CD4-positive, alpha-beta memory T cell (primary cell): ENCODE measurements at regions not wholly inside any gene's neighbourhood (a gene's known extent, or its start where the extent isn't known, plus 50 kb on each side); places are given as distances from the start of the nearest gene placed in this dataset.
A peak's percentile ranks its signal among the peaks of the same experiment; 100 is the strongest.
"Not testable (repeated sequence)": the region's sequence is repeated elsewhere in the genome, so short reads cannot be mapped to it uniquely, and the experiment has no call there.

ENCODE experiments used
- CTCF ChIA-PET: fragments of 350-600 bp; sonication (Branson Sonifier 250); formaldehyde crosslinking; loops from one replicate; lab custom pipeline; 2021; ENCODE audit warnings: inconsistent platforms; ENCODE audit not compliant: partially characterized antibody; lab: Charles Lee
- POLR2A ChIA-PET: fragments of 350-600 bp; sonication (Branson Sonifier 250); formaldehyde crosslinking; loops from one replicate; lab custom pipeline; 2021; ENCODE audit not compliant: partially characterized antibody; lab: Charles Lee
- DNase-seq, 5 donors: peaks; one replicate each; pipeline versions ENCODE4 v3.0.0 to v3.0.0-alpha.2; 2020 to 2022; ENCODE audit warnings: mixed read lengths in 1 of 5
- H3K27ac ChIP-seq: one replicate; pipeline ENCODE4 v1.7.0; 2013; ENCODE audit warnings: low read depth, low read length
- H3K27me3 ChIP-seq: 2 replicates; pipeline ENCODE4 v1.7.0; 2013; ENCODE audit warnings: mild to moderate bottlenecking, low read length, moderate library complexity; ENCODE audit not compliant: insufficient read depth
- H3K36me3 ChIP-seq: 2 replicates; pipeline ENCODE4 v1.7.0; 2013; ENCODE audit warnings: mild to moderate bottlenecking, low read length, moderate library complexity; ENCODE audit not compliant: insufficient read depth
- H3K4me1 ChIP-seq: 2 replicates; pipeline ENCODE4 v1.7.0; 2013; ENCODE audit warnings: mild to moderate bottlenecking, low read length, moderate library complexity; ENCODE audit not compliant: insufficient read depth
- H3K4me3 ChIP-seq, 2 donors: one replicate each; pipeline ENCODE4 v1.7.0; 2013; ENCODE audit warnings: low read length in 2 of 2, mild to moderate bottlenecking in 1 of 2
- H3K9me3 ChIP-seq, 2 donors: one replicate each; pipeline ENCODE4 v1.7.0; 2013; ENCODE audit warnings: low read length in 2 of 2, control low read depth in 1 of 2; ENCODE audit not compliant: control insufficient read depth in 1 of 2
- H3K27ac Mint-ChIP-seq, 7 donors: one replicate each; pipeline ENCODE4 v1.8.0; 2020 to 2021; ENCODE audit warnings: mixed read lengths in 7 of 7, mild to moderate bottlenecking in 6 of 7, inconsistent platforms in 3 of 7, moderate library complexity in 3 of 7
- H3K27me3 Mint-ChIP-seq, 2 donors: one replicate each; pipeline ENCODE4 v1.8.0; 2020 to 2021; ENCODE audit warnings: mixed read lengths in 2 of 2
- H3K36me3 Mint-ChIP-seq, 2 donors: one replicate each; pipeline ENCODE4 v1.8.0; 2020 to 2021; ENCODE audit warnings: mixed read lengths in 2 of 2, inconsistent platforms in 1 of 2, mild to moderate bottlenecking in 1 of 2
- H3K4me1 Mint-ChIP-seq, 4 donors: one replicate each; pipeline ENCODE4 v1.8.0; 2020 to 2021; ENCODE audit warnings: mixed read lengths in 4 of 4, mild to moderate bottlenecking in 1 of 4
- H3K4me3 Mint-ChIP-seq, 8 donors: one replicate each; pipeline ENCODE4 v1.8.0; 2020 to 2021; ENCODE audit warnings: mixed read lengths in 8 of 8, mild to moderate bottlenecking in 7 of 8, moderate library complexity in 6 of 8, inconsistent platforms in 3 of 8
- H3K9me3 Mint-ChIP-seq, 8 donors: one replicate each; pipeline ENCODE4 v1.8.0; 2020 to 2021; ENCODE audit warnings: mixed read lengths in 8 of 8, mild to moderate bottlenecking in 5 of 8, inconsistent platforms in 3 of 8, moderate library complexity in 1 of 8
- intact Hi-C: fragments of 100-400 bp; cut with micrococcal nuclease; formaldehyde crosslinking; loops from one replicate; pipeline ENCODE4 v1.15.1; 2023

GRCh38 chr19:14328406-14328805 is 52.8 kb upstream of the ADGRE5 start:
- Histone ChIP-seq H3K27me3 (no peaks in the 10 kb centered on the region), H3K27ac (no peak overlapping the region), H3K4me1 (peaks cover 3% of the 10 kb centered on the region), H3K9me3 (no peaks in the 10 kb centered on the region), H3K36me3 (no peaks in the 10 kb centered on the region), H3K4me3 (no peak overlapping the region)
- DNase-seq: no peak
- intact Hi-C loops: no loop called here
- peaks cover 0 to 3% (median 0%) of the 10 kb centered on the region in 8 donors for H3K9me3 Mint-ChIP-seq
- H3K4me1 Mint-ChIP-seq: peaks cover 0 to 2% (median under 1%) of the 10 kb centered on the region in 4 donors
- H3K4me3 Mint-ChIP-seq: no peak overlapping the region
- H3K27me3 Mint-ChIP-seq: no peaks in the 10 kb centered on the region
- no peaks in the 10 kb centered on the region for H3K36me3 Mint-ChIP-seq
- ChIA-PET POLR2A (no interaction called here), CTCF (interaction anchor here (0.6 to 1.0 kb wide), 2 partner anchors 11 to 25 kb away, joined by 3 read pairs; no protein-coding TSS in a partner anchor)
- H3K27ac Mint-ChIP-seq: no peak overlapping the region

- H3K27ac ChIP-seq, DNase-seq, H3K4me1 ChIP-seq, POLR2A ChIA-PET, H3K27me3 Mint-ChIP-seq, H3K36me3 Mint-ChIP-seq, H3K9me3 Mint-ChIP-seq, H3K27ac Mint-ChIP-seq, CTCF ChIA-PET, H3K4me1 Mint-ChIP-seq, H3K9me3 ChIP-seq, H3K4me3 ChIP-seq, H3K4me3 Mint-ChIP-seq, intact Hi-C loops, H3K36me3 ChIP-seq, H3K27me3 ChIP-seq: not testable (repeated sequence)
These were observed 54.2 kb upstream of the ADGRE5 start for GRCh38 chr19:14327061-14327460.

GRCh38 chr19:14325863-14326262 is 55.4 kb upstream of the ADGRE5 start:
- CTCF ChIA-PET: no interaction called here
- intact Hi-C loops: no loop called here
- H3K27ac Mint-ChIP-seq: no peak overlapping the region
- H3K27ac ChIP-seq: no peak overlapping the region
- H3K4me3 ChIP-seq: no peak overlapping the region
- no peak for DNase-seq
- H3K4me1 Mint-ChIP-seq: no peaks in the 10 kb centered on the region
- H3K4me3 Mint-ChIP-seq: no peak overlapping the region
- H3K27me3 ChIP-seq: no peaks in the 10 kb centered on the region
- H3K27me3 Mint-ChIP-seq: no peaks in the 10 kb centered on the region
- no peaks in the 10 kb centered on the region for H3K36me3 Mint-ChIP-seq
- no peaks in the 10 kb centered on the region for H3K36me3 ChIP-seq
- POLR2A ChIA-PET: no interaction called here
- H3K9me3 ChIP-seq: no peaks in the 10 kb centered on the region
- no peaks in the 10 kb centered on the region for H3K4me1 ChIP-seq
- H3K9me3 Mint-ChIP-seq: no peaks in the 10 kb centered on the region

GRCh38 chr19:14325134-14325533 is 56.1 kb upstream of the ADGRE5 start:
- intact Hi-C loops: no loop called here
- POLR2A ChIA-PET: no interaction called here
- CTCF ChIA-PET: interaction anchor here (1.7 kb wide), 1 partner anchor 23 kb away, joined by 4 read pairs; no protein-coding TSS in a partner anchor

GRCh38 chr19:14322889-14323463 is 58.3 kb upstream of the ADGRE5 start:
- POLR2A ChIA-PET: no interaction called here
- no peaks in the 10 kb centered on the region for H3K36me3 ChIP-seq

More at GRCh38 chr19:14325134-14325533, 56.1 kb upstream of the ADGRE5 start:
- no peak overlapping the region for H3K27ac ChIP-seq
- no peak overlapping the region for H3K4me3 ChIP-seq
- no peaks in the 10 kb centered on the region for H3K9me3 Mint-ChIP-seq
- H3K27me3 Mint-ChIP-seq: no peaks in the 10 kb centered on the region
- no peaks in the 10 kb centered on the region for H3K4me1 Mint-ChIP-seq
- no peaks in the 10 kb centered on the region for H3K27me3 ChIP-seq
- H3K4me3 Mint-ChIP-seq: no peak overlapping the region
- H3K36me3 Mint-ChIP-seq: no peaks in the 10 kb centered on the region
- no peaks in the 10 kb centered on the region for H3K36me3 ChIP-seq
- no peak for DNase-seq
- H3K9me3 ChIP-seq: no peaks in the 10 kb centered on the region
- H3K4me1 ChIP-seq: no peaks in the 10 kb centered on the region
- no peak overlapping the region for H3K27ac Mint-ChIP-seq

GRCh38 chr19:14320253-14320652 is 61.0 kb upstream of the ADGRE5 start:
- Histone ChIP-seq H3K36me3 (no peaks in the 10 kb centered on the region), H3K27ac (no peak overlapping the region), H3K4me3 (no peak overlapping the region), H3K27me3 (no peaks in the 10 kb centered on the region), H3K9me3 (no peaks in the 10 kb centered on the region), H3K4me1 (no peaks in the 10 kb centered on the region)
- POLR2A ChIA-PET: no interaction called here
- H3K4me1 Mint-ChIP-seq: no peaks in the 10 kb centered on the region
- peak overlapping the region in 1 of 7 donors; percentile 81 for H3K27ac Mint-ChIP-seq
- no peaks in the 10 kb centered on the region for H3K36me3 Mint-ChIP-seq
- H3K4me3 Mint-ChIP-seq: no peak overlapping the region
- no peaks in the 10 kb centered on the region for H3K9me3 Mint-ChIP-seq
- intact Hi-C loops: no loop called here
- no peak for DNase-seq
- CTCF ChIA-PET: interaction anchor here (0.9 to 1.7 kb wide), 4 partner anchors 10 to 120 kb away, joined by 3 to 4 read pairs (median 3); no protein-coding TSS in a partner anchor
- H3K27me3 Mint-ChIP-seq: no peaks in the 10 kb centered on the region

More at GRCh38 chr19:14322889-14323463, 58.3 kb upstream of the ADGRE5 start:
- H3K9me3 Mint-ChIP-seq: no peaks in the 10 kb centered on the region
- H3K4me3 Mint-ChIP-seq: no peak overlapping the region
- intact Hi-C loops: no loop called here
- peak overlapping the region in 1 of 7 donors; percentile 37 for H3K27ac Mint-ChIP-seq
- Histone ChIP-seq H3K4me1 (no peaks in the 10 kb centered on the region), H3K27ac (no peak overlapping the region), H3K9me3 (no peaks in the 10 kb centered on the region), H3K4me3 (no peak overlapping the region), H3K27me3 (no peaks in the 10 kb centered on the region)
- DNase-seq: no peak
- H3K36me3 Mint-ChIP-seq: no peaks in the 10 kb centered on the region
- CTCF ChIA-PET: no interaction called here
- no peaks in the 10 kb centered on the region for H3K4me1 Mint-ChIP-seq
- H3K27me3 Mint-ChIP-seq: no peaks in the 10 kb centered on the region

- H3K4me1 ChIP-seq, POLR2A ChIA-PET, intact Hi-C loops, DNase-seq, H3K4me3 ChIP-seq, H3K36me3 ChIP-seq, H3K27ac ChIP-seq, H3K9me3 ChIP-seq, H3K4me3 Mint-ChIP-seq, H3K27me3 ChIP-seq, H3K36me3 Mint-ChIP-seq, H3K27me3 Mint-ChIP-seq, H3K4me1 Mint-ChIP-seq, H3K9me3 Mint-ChIP-seq: not testable (repeated sequence)
- CTCF ChIA-PET: interaction anchor here (0.9 to 1.3 kb wide), 3 partner anchors 11 to 120 kb away, joined by 3 read pairs; no protein-coding TSS in a partner anchor
- peak overlapping the region in 1 of 7 donors; percentile 81 for H3K27ac Mint-ChIP-seq
These were observed 61.5 kb upstream of the ADGRE5 start for GRCh38 chr19:14319720-14320119.
